Fibroblast of skin of scalp (primary cell): ENCODE measurements at regions not wholly inside any gene's neighbourhood (a gene's known extent, or its start where the extent isn't known, plus 50 kb on each side); places are given as distances from the start of the nearest gene placed in this dataset.

Source experiments
- DNase-seq: peaks from one replicate; pipeline ENCODE4 v3.0.0-alpha.2; 2013

GRCh38 chr1:4144349-4144971, 244.4 kb upstream of the C1orf174 start:
- no peak for DNase-seq

- DNase-seq, result no peak
These were observed 246.0 kb upstream of the C1orf174 start for GRCh38 chr1:4146101-4146500.

GRCh38 chr1:4146614-4147013, 246.5 kb upstream of the C1orf174 start:
- DNase-seq, result no peak

GRCh38 chr1:4147509-4147908, 247.4 kb upstream of the C1orf174 start:
- no peak for DNase-seq

- no peak for DNase-seq
These were observed 249.2 kb upstream of the C1orf174 start for GRCh38 chr1:4149281-4149680.

- no peak for DNase-seq
These were observed 249.8 kb upstream of the C1orf174 start for GRCh38 chr1:4149831-4150230.

GRCh38 chr1:4150262-4150661, 250.2 kb upstream of the C1orf174 start:
- no peak for DNase-seq

- no peak for DNase-seq
These were observed 252.2 kb upstream of the C1orf174 start for GRCh38 chr1:4152266-4152665.

- DNase-seq, result no peak
These were observed 253.5 kb upstream of the C1orf174 start for GRCh38 chr1:4153571-4153970.

- no peak for DNase-seq
These were observed 256.3 kb upstream of the C1orf174 start for GRCh38 chr1:4156241-4156973.

- DNase-seq, result no peak
These were observed 260.1 kb upstream of the C1orf174 start for GRCh38 chr1:4160181-4160580.

GRCh38 chr1:4161366-4162006, 261.4 kb upstream of the C1orf174 start:
- no peak for DNase-seq

- DNase-seq, result no peak
These were observed 264.9 kb upstream of the C1orf174 start for GRCh38 chr1:4164965-4165364.

- no peak for DNase-seq
These were observed 265.7 kb upstream of the C1orf174 start for GRCh38 chr1:4165686-4166300.

- no peak for DNase-seq
These were observed 266.6 kb upstream of the C1orf174 start for GRCh38 chr1:4166713-4167112.

GRCh38 chr1:4169991-4170390, 269.9 kb upstream of the C1orf174 start:
- DNase-seq, result no peak

GRCh38 chr1:4170548-4171340, 270.7 kb upstream of the C1orf174 start:
- no peak for DNase-seq

GRCh38 chr1:4171480-4172450, 271.7 kb upstream of the C1orf174 start:
- no peak for DNase-seq

GRCh38 chr1:4172644-4173599, 272.9 kb upstream of the C1orf174 start:
- DNase-seq, result no peak

GRCh38 chr1:4173731-4174130, 273.7 kb upstream of the C1orf174 start:
- DNase-seq, result no peak
